H1 (cell line): ENCODE measurements at regions not wholly inside any gene's neighbourhood (a gene's known extent, or its start where the extent isn't known, plus 50 kb on each side); places are given as distances from the start of the nearest gene placed in this dataset.

Experiments used
- BACH1 ChIP-seq: IDR thresholded peaks from 2 replicates; pipeline ENCODE4 v1.6.1; 2012; ENCODE audit warnings: low read length, improper control_type of control experiment
- CEBPB ChIP-seq: IDR thresholded peaks from 2 replicates; pipeline ENCODE4 v1.6.1; 2012; ENCODE audit warnings: low read depth, low read length
- CTBP2 ChIP-seq: IDR thresholded peaks from 2 replicates; pipeline ENCODE4 v1.7.0; 2011; ENCODE audit warnings: borderline replicate concordance, mild to moderate bottlenecking, moderate library complexity, mixed read lengths, low read length; ENCODE audit not compliant: insufficient read depth, insufficient read length
- FOSL1 ChIP-seq: IDR thresholded peaks from 2 replicates; pipeline ENCODE4 v1.6.1; 2011; ENCODE audit warnings: mild to moderate bottlenecking, low read depth, low read length, moderate library complexity; ENCODE audit not compliant: insufficient read depth
- KDM4A ChIP-seq: IDR thresholded peaks from one replicate; pipeline ENCODE4 v1.7.1; 2012; ENCODE audit warnings: low read depth, mild to moderate bottlenecking, moderate library complexity, low read length, inconsistent platforms; ENCODE audit not compliant: severe bottlenecking
- MAFK ChIP-seq: IDR thresholded peaks from 2 replicates; pipeline ENCODE4 v1.6.1; 2012; ENCODE audit warnings: low read depth, mild to moderate bottlenecking, improper control_type of control experiment, low read length
- NRF1 ChIP-seq: IDR thresholded peaks from 2 replicates; pipeline ENCODE4 v1.6.1; 2011; ENCODE audit warnings: mild to moderate bottlenecking, low read depth, low read length, improper control_type of control experiment
- SP4 ChIP-seq: IDR thresholded peaks from 2 replicates; pipeline ENCODE4 v1.6.1; 2012; ENCODE audit warnings: low read length, inconsistent platforms
- TF ChIP-seq, protein P1 (sequence below): fragments of 300-600 bp; sonication (generic); IDR thresholded peaks from 2 replicates; pipeline ENCODE4 v1.7.1; 2012; ENCODE audit warnings: low read length, moderate library complexity, mild to moderate bottlenecking, inconsistent platforms; ENCODE audit not compliant: insufficient replicate concordance
- TF ChIP-seq, protein P2 (sequence below): IDR thresholded peaks from 2 replicates; pipeline ENCODE4 v1.6.1; 2011; ENCODE audit warnings: low read length, improper control_type of control experiment

DNA sequence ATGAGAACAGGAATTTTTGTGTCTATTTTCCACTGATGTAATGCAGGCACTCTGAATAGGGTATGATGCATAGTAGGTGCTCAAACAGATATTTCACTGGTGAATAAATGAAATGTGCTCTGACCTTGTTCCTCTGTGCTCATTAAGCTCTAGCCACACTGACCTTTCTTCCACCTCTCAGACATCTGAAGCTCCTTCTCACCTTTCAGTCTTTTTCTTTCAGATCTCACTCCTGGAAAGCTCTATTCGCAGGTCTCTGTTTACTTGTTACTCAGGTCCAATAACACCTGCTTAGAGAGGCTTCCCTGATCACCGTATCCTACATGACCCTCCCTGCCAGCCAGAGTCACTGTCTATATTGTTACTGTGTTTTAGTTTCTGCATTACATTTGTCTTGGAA lies 59.2 kb upstream of the IVNS1ABP start (continued):
- TF ChIP-seq, protein P1, sequence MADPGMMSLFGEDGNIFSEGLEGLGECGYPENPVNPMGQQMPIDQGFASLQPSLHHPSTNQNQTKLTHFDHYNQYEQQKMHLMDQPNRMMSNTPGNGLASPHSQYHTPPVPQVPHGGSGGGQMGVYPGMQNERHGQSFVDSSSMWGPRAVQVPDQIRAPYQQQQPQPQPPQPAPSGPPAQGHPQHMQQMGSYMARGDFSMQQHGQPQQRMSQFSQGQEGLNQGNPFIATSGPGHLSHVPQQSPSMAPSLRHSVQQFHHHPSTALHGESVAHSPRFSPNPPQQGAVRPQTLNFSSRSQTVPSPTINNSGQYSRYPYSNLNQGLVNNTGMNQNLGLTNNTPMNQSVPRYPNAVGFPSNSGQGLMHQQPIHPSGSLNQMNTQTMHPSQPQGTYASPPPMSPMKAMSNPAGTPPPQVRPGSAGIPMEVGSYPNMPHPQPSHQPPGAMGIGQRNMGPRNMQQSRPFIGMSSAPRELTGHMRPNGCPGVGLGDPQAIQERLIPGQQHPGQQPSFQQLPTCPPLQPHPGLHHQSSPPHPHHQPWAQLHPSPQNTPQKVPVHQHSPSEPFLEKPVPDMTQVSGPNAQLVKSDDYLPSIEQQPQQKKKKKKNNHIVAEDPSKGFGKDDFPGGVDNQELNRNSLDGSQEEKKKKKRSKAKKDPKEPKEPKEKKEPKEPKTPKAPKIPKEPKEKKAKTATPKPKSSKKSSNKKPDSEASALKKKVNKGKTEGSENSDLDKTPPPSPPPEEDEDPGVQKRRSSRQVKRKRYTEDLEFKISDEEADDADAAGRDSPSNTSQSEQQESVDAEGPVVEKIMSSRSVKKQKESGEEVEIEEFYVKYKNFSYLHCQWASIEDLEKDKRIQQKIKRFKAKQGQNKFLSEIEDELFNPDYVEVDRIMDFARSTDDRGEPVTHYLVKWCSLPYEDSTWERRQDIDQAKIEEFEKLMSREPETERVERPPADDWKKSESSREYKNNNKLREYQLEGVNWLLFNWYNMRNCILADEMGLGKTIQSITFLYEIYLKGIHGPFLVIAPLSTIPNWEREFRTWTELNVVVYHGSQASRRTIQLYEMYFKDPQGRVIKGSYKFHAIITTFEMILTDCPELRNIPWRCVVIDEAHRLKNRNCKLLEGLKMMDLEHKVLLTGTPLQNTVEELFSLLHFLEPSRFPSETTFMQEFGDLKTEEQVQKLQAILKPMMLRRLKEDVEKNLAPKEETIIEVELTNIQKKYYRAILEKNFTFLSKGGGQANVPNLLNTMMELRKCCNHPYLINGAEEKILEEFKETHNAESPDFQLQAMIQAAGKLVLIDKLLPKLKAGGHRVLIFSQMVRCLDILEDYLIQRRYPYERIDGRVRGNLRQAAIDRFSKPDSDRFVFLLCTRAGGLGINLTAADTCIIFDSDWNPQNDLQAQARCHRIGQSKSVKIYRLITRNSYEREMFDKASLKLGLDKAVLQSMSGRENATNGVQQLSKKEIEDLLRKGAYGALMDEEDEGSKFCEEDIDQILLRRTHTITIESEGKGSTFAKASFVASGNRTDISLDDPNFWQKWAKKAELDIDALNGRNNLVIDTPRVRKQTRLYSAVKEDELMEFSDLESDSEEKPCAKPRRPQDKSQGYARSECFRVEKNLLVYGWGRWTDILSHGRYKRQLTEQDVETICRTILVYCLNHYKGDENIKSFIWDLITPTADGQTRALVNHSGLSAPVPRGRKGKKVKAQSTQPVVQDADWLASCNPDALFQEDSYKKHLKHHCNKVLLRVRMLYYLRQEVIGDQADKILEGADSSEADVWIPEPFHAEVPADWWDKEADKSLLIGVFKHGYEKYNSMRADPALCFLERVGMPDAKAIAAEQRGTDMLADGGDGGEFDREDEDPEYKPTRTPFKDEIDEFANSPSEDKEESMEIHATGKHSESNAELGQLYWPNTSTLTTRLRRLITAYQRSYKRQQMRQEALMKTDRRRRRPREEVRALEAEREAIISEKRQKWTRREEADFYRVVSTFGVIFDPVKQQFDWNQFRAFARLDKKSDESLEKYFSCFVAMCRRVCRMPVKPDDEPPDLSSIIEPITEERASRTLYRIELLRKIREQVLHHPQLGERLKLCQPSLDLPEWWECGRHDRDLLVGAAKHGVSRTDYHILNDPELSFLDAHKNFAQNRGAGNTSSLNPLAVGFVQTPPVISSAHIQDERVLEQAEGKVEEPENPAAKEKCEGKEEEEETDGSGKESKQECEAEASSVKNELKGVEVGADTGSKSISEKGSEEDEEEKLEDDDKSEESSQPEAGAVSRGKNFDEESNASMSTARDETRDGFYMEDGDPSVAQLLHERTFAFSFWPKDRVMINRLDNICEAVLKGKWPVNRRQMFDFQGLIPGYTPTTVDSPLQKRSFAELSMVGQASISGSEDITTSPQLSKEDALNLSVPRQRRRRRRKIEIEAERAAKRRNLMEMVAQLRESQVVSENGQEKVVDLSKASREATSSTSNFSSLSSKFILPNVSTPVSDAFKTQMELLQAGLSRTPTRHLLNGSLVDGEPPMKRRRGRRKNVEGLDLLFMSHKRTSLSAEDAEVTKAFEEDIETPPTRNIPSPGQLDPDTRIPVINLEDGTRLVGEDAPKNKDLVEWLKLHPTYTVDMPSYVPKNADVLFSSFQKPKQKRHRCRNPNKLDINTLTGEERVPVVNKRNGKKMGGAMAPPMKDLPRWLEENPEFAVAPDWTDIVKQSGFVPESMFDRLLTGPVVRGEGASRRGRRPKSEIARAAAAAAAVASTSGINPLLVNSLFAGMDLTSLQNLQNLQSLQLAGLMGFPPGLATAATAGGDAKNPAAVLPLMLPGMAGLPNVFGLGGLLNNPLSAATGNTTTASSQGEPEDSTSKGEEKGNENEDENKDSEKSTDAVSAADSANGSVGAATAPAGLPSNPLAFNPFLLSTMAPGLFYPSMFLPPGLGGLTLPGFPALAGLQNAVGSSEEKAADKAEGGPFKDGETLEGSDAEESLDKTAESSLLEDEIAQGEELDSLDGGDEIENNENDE = no peak
- TF ChIP-seq CTBP2 = no peak
- TF ChIP-seq, protein P2, sequence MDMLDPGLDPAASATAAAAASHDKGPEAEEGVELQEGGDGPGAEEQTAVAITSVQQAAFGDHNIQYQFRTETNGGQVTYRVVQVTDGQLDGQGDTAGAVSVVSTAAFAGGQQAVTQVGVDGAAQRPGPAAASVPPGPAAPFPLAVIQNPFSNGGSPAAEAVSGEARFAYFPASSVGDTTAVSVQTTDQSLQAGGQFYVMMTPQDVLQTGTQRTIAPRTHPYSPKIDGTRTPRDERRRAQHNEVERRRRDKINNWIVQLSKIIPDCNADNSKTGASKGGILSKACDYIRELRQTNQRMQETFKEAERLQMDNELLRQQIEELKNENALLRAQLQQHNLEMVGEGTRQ = no peak
- no peak for TF ChIP-seq BACH1
- TF ChIP-seq MAFK = no peak
- no peak for TF ChIP-seq FOSL1
- TF ChIP-seq NRF1 = no peak
- TF ChIP-seq SP4 = no peak
- no peak for TF ChIP-seq KDM4A
- TF ChIP-seq CEBPB = no peak
